ENCODE measurements at regions not wholly inside any gene's neighbourhood (a gene's known extent, or its start where the extent isn't known, plus 50 kb on each side); places are given as distances from the start of the nearest gene placed in this dataset.

DNA sequence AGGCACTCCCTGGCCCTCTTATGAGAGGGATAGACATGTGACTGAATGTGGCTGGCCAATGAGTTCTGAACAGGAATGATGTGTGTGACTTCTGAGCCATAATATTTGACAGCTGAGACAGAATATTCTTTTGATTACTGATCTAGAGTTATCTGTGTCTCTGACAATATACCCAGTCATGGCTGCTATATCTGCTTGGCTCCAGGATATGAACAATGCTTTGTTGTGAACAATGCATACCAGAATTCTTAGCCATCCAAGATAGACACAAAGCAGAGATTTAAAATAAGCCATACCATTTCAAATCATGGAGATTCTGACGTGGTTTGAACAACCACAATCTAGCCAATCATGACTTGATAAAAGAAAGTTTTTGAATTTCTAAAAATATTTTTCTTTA, 840.3 kb upstream of the SEMA6A start:
- DNase-seq (ENCODE audit: extremely low read depth, insufficient read length): no peak
- Histone ChIP-seq H3K36me3 (ENCODE audit: control insufficient read depth, insufficient read depth, low read length) (no peaks in the 10 kb centered on the region), H3K27me3 (replicated peaks; ENCODE audit: control insufficient read depth, insufficient read depth, low read length) (no peaks in the 10 kb centered on the region), H3K4me3 (replicated peaks; ENCODE audit: low read depth, low read length) (no peak overlapping the region)
- TF ChIP-seq, protein P1, sequence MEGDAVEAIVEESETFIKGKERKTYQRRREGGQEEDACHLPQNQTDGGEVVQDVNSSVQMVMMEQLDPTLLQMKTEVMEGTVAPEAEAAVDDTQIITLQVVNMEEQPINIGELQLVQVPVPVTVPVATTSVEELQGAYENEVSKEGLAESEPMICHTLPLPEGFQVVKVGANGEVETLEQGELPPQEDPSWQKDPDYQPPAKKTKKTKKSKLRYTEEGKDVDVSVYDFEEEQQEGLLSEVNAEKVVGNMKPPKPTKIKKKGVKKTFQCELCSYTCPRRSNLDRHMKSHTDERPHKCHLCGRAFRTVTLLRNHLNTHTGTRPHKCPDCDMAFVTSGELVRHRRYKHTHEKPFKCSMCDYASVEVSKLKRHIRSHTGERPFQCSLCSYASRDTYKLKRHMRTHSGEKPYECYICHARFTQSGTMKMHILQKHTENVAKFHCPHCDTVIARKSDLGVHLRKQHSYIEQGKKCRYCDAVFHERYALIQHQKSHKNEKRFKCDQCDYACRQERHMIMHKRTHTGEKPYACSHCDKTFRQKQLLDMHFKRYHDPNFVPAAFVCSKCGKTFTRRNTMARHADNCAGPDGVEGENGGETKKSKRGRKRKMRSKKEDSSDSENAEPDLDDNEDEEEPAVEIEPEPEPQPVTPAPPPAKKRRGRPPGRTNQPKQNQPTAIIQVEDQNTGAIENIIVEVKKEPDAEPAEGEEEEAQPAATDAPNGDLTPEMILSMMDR (IDR thresholded peaks at IDR 0.05; ENCODE audit: insufficient read depth, low read length, poor library complexity, severe bottlenecking): no peak

DNA sequence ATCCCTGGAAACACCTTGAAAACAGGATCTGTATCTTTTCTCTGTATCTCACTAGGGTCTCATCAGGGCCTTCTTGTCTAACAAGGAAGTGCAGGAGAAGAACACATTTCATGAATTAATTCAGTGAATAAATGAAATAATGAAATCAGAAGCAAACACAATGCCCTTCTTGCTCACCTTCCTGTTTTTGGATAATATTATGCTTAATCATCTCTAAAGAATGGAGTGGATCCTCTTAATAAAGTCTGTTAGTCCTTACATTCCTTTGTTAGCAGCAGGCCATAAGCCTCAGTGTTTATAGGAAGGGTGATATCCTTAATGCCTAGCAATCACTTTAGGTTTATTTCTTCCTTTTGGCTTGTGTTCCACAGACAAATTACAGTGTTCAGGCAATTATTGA, 837.1 kb upstream of the SEMA6A start:
- TF ChIP-seq, protein P1 (IDR thresholded peaks at IDR 0.05; ENCODE audit: insufficient read depth, low read length, poor library complexity, severe bottlenecking): no peak
- Histone ChIP-seq H3K4me3 (replicated peaks; ENCODE audit: low read depth, low read length) (no peak overlapping the region), H3K27me3 (replicated peaks; ENCODE audit: control insufficient read depth, insufficient read depth, low read length) (no peaks in the 10 kb centered on the region), H3K36me3 (ENCODE audit: control insufficient read depth, insufficient read depth, low read length) (no peaks in the 10 kb centered on the region)
- DNase-seq (ENCODE audit: extremely low read depth, insufficient read length): no peak

DNA sequence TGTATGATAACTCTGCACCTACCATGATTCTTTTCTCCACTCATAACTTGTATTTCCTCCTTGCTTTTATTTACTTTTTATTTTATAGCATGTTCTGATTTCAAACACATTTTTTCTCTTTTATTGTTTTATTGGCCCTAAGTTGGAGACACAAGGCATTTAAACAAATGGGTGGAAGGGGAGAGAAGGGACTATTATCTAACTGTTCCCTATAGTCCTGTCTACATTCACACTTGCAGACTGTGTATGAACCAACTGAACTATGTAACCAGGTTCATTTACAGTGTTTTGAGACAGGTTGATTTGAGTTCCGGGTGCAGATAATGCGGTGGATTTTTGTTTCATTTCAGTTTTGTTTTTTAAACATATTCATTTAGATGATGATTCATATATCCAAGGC, 830.6 kb upstream of the SEMA6A start:
- no peak for DNase-seq (ENCODE audit: extremely low read depth, insufficient read length)
- no peaks in the 10 kb centered on the region for H3K36me3 ChIP-seq (ENCODE audit: control insufficient read depth, insufficient read depth, low read length)
- TF ChIP-seq, protein P1 (IDR thresholded peaks at IDR 0.05; ENCODE audit: insufficient read depth, low read length, poor library complexity, severe bottlenecking): no peak
- H3K4me3 ChIP-seq (replicated peaks; ENCODE audit: low read depth, low read length): no peak overlapping the region
- H3K27me3 ChIP-seq (replicated peaks; ENCODE audit: control insufficient read depth, insufficient read depth, low read length): no peaks in the 10 kb centered on the region

DNA sequence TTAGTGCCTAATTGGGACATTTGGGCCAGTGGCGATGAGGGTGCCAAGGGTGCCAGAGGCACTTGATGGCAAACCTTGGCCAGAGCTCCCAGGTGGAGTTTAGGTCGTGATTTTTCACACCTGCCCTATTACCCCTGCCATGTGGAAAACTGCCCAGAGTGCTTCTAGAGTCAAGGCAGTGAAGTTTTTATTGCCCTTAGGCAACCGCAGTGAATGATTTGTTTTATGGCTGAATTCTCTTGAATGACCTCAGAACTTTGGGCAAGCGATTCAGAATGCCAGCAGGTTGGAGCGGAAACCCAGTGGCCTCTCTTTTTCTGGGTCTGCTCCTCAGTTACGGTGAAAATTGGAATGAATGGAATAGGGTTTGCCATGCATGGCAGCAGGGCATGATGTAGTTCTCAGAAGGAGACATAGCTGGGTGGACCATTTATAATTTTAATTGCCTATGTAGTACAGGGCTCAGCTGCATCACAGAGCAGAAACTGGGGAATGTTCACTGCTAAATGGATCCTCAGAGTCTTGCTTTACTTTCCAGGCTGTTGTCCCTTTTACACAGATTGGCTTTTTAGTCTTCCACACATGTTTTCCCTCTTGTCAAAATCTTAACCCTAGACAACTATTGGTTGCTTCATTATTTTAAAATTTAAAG, 820.0 kb upstream of the SEMA6A start:
- DNase-seq (ENCODE audit: extremely low read depth, insufficient read length): no peak
- H3K4me3 ChIP-seq (replicated peaks; ENCODE audit: low read depth, low read length): no peak overlapping the region
- TF ChIP-seq, protein P1 (IDR thresholded peaks at IDR 0.05; ENCODE audit: insufficient read depth, low read length, poor library complexity, severe bottlenecking): no peak
- no peaks in the 10 kb centered on the region for H3K27me3 ChIP-seq (replicated peaks; ENCODE audit: control insufficient read depth, insufficient read depth, low read length)
- H3K36me3 ChIP-seq (ENCODE audit: control insufficient read depth, insufficient read depth, low read length): no peaks in the 10 kb centered on the region

DNA sequence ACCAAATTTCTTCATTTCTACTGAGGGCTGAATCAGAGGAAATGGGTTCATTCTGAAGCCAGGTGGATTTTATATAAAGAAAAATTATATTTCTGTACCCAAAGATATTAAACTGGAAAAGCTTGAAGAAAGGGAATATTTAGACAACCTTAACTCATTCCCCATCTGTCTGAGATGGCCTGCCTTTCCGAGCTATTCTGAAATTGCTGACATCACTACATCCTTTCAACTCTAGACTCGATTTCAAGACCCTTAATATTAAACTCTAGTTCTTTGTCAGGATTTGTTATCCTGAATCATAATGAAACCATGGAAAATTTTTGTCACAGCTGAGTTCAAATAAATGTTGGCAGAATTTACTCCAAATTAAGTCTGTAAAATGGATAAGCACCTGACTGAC, 818.5 kb upstream of the SEMA6A start:
- DNase-seq (ENCODE audit: extremely low read depth, insufficient read length): no peak
- Histone ChIP-seq H3K4me3 (replicated peaks; ENCODE audit: low read depth, low read length) (no peak overlapping the region), H3K36me3 (ENCODE audit: control insufficient read depth, insufficient read depth, low read length) (no peaks in the 10 kb centered on the region), H3K27me3 (replicated peaks; ENCODE audit: control insufficient read depth, insufficient read depth, low read length) (no peaks in the 10 kb centered on the region)
- TF ChIP-seq, protein P1 (IDR thresholded peaks at IDR 0.05; ENCODE audit: insufficient read depth, low read length, poor library complexity, severe bottlenecking): no peak

DNA sequence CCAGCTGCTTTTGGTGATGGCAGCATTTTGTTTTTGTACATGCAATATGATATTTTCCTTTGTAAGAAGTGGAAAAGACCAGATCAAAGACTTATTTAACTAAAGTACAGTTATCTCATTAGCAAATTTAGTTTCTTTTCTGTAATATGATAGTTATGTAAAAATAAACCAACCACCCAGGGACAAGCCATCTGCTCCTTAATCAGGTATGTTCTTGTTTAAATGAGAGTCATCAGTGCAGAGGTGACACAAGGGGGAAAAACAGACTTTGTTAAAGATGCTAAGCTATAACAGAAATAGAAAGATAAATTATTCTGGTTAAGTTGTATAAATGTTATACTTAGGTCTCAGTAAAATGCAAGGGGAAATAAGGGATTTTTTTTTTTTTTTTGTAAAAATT, 805.7 kb upstream of the SEMA6A start:
- TF ChIP-seq, protein P1 (IDR thresholded peaks at IDR 0.05; ENCODE audit: insufficient read depth, low read length, poor library complexity, severe bottlenecking): no peak
- Histone ChIP-seq H3K4me3 (replicated peaks; ENCODE audit: low read depth, low read length) (no peak overlapping the region), H3K36me3 (ENCODE audit: control insufficient read depth, insufficient read depth, low read length) (no peaks in the 10 kb centered on the region), H3K27me3 (replicated peaks; ENCODE audit: control insufficient read depth, insufficient read depth, low read length) (no peaks in the 10 kb centered on the region)
- DNase-seq (ENCODE audit: extremely low read depth, insufficient read length): no peak

Measured in GM06990 (cell line).